Esophagus squamous epithelium (tissue), 4 donors: ENCODE measurements at regions not wholly inside any gene's neighbourhood (a gene's known extent, or its start where the extent isn't known, plus 50 kb on each side); places are given as distances from the start of the nearest gene placed in this dataset.

ENCODE experiments used
- POLR2A ChIP-seq, 4 donors: fragments of 450-650 bp; IDR thresholded peaks; one replicate each; pipeline ENCODE4 v1.6.1; 2017; ENCODE audit warnings: antibody characterized with exemption in 4 of 4, mild to moderate bottlenecking in 4 of 4, moderate library complexity in 3 of 4
- TF ChIP-seq, protein P1 (sequence below), 6 experiments: fragments of 450-650 bp in 4 of 6; fragments of 200-600 bp in 2 of 6; sonication (generic) in 2 of 6; IDR thresholded peaks; one replicate each; pipeline ENCODE4 v1.5.1; 2016 to 2019; ENCODE audit warnings: antibody characterized with exemption in 6 of 6, mild to moderate bottlenecking in 4 of 6, moderate library complexity in 4 of 6

DNA sequence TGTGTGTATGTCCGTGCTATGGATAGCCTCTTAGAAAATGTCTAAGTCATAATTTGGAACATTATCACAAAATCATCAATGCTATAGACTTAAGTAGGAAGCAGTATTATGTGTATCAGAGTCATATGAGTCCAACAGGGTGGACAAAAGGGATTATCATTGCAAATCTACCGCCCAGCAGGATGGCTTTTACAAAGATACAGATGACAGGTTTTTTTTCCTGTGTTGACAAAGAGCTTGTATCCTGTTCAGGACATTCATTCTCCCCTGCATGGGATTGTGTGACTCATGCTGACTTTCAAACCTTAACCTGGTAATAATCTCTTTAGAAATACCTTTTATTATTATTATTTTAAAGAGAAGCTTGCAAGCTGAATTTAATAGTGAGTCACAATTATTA is 310.3 kb upstream of the GNPDA2 start:
- TF ChIP-seq, protein P1, sequence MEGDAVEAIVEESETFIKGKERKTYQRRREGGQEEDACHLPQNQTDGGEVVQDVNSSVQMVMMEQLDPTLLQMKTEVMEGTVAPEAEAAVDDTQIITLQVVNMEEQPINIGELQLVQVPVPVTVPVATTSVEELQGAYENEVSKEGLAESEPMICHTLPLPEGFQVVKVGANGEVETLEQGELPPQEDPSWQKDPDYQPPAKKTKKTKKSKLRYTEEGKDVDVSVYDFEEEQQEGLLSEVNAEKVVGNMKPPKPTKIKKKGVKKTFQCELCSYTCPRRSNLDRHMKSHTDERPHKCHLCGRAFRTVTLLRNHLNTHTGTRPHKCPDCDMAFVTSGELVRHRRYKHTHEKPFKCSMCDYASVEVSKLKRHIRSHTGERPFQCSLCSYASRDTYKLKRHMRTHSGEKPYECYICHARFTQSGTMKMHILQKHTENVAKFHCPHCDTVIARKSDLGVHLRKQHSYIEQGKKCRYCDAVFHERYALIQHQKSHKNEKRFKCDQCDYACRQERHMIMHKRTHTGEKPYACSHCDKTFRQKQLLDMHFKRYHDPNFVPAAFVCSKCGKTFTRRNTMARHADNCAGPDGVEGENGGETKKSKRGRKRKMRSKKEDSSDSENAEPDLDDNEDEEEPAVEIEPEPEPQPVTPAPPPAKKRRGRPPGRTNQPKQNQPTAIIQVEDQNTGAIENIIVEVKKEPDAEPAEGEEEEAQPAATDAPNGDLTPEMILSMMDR (IDR thresholded peaks at IDR 0.05), result no peak
- TF ChIP-seq POLR2A (IDR thresholded peaks at IDR 0.05), result no peak
